GM15510 (cell line): ENCODE measurements at regions not wholly inside any gene's neighbourhood (a gene's known extent, or its start where the extent isn't known, plus 50 kb on each side); places are given as distances from the start of the nearest gene placed in this dataset.

Experiments used
- POLR2A ChIP-seq: IDR thresholded peaks from 3 replicates; pipeline ENCODE4 v1.6.1; 2011; ENCODE audit warnings: borderline replicate concordance; ENCODE audit not compliant: insufficient read length; ENCODE audit errors: extremely low read depth

- no peak for TF ChIP-seq POLR2A
These were observed 141.4 kb downstream of the CD83 start for GRCh38 chr6:14258695-14259593.

- no peak for TF ChIP-seq POLR2A
These were observed 142.1 kb downstream of the CD83 start for GRCh38 chr6:14259594-14260152.

- no peak for TF ChIP-seq POLR2A
These were observed 143.3 kb downstream of the CD83 start for GRCh38 chr6:14260839-14261238.

GRCh38 chr6:14263881-14264424, 146.4 kb downstream of the CD83 start:
- no peak for TF ChIP-seq POLR2A

GRCh38 chr6:14265049-14266021, 147.8 kb downstream of the CD83 start:
- TF ChIP-seq POLR2A = no peak

- TF ChIP-seq POLR2A = no peak
These were observed 148.7 kb downstream of the CD83 start for GRCh38 chr6:14266266-14266665.

- TF ChIP-seq POLR2A = no peak
These were observed 150.5 kb downstream of the CD83 start for GRCh38 chr6:14267885-14268660.

GRCh38 chr6:14269436-14269835, 151.9 kb downstream of the CD83 start:
- no peak for TF ChIP-seq POLR2A

- TF ChIP-seq POLR2A = no peak
These were observed 152.7 kb downstream of the CD83 start for GRCh38 chr6:14270142-14270893.

- TF ChIP-seq POLR2A = no peak
These were observed 153.6 kb downstream of the CD83 start for GRCh38 chr6:14270925-14271788.

- TF ChIP-seq POLR2A = no peak
These were observed 154.5 kb downstream of the CD83 start for GRCh38 chr6:14271789-14272736.
